Adrenal gland (tissue), 9 donors: ENCODE measurements at regions not wholly inside any gene's neighbourhood (a gene's known extent, or its start where the extent isn't known, plus 50 kb on each side); places are given as distances from the start of the nearest gene placed in this dataset.

ENCODE experiments used
- DNase-seq, 7 donors: peaks; one replicate each; pipeline ENCODE4 v3.0.0-alpha.2; 2019 to 2020
- H3K27ac ChIP-seq, 5 donors: fragments of 200-600 bp; sonication (generic) in 4 of 5; 1 replicate in 3 of 5; 2 replicates in 2 of 5; pipeline versions ENCODE4 v1.5.1 to v1.8.0; 2016 to 2020; ENCODE audit warnings: mild to moderate bottlenecking in 1 of 5
- H3K27me3 ChIP-seq: fragments of 200-600 bp; 2 replicates; pipeline ENCODE4 v1.8.0; 2021
- H3K36me3 ChIP-seq, 2 donors: fragments of 200-600 bp; replicated peaks in 1 of 2; 1 replicate in 1 of 2; 2 replicates in 1 of 2; pipeline versions ENCODE4 v1.5.1 to v1.8.0; 2018 to 2022
- H3K4me1 ChIP-seq, 2 donors: fragments of 200-600 bp; replicated peaks in 1 of 2; 1 replicate in 1 of 2; 2 replicates in 1 of 2; pipeline versions ENCODE4 v1.5.1 to v1.8.0; 2018 to 2021
- H3K4me3 ChIP-seq, 4 donors: fragments of 200-600 bp; sonication (generic) in 3 of 4; one replicate each; pipeline ENCODE4 v1.5.1; 2016 to 2018
- H3K9me3 ChIP-seq, 3 donors: fragments of 200-600 bp; sonication (generic) in 1 of 3; replicated peaks in 1 of 3; 1 replicate in 2 of 3; 2 replicates in 1 of 3; pipeline versions ENCODE4 v1.5.1 to v1.8.0; 2016 to 2021
- CTCF ChIP-seq, 6 experiments: fragments of 450-650 bp in 4 of 6; fragments of 200-600 bp in 2 of 6; sonication (generic) in 1 of 6; IDR thresholded peaks; 1 replicate in 5 of 6; 2 replicates in 1 of 6; pipeline versions ENCODE4 v1.5.1 to v1.8.0; 2016 to 2021; ENCODE audit warnings: antibody characterized with exemption in 6 of 6, mild to moderate bottlenecking in 2 of 6, moderate library complexity in 1 of 6
- POLR2A ChIP-seq, 2 donors: fragments of 450-650 bp; IDR thresholded peaks; one replicate each; pipeline ENCODE4 v1.6.1; 2017; ENCODE audit warnings: antibody characterized with exemption in 2 of 2, mild to moderate bottlenecking in 2 of 2, moderate library complexity in 1 of 2
- WGBS, 4 donors: extraction: QIAGEN DNeasy Blood & Tissue Kit in 2 of 4; methylation state at CpG; one replicate each; pipeline versions ENCODE4 v1.1.5 to v1.1.7; 2013 to 2017; 5-methylcytosine and 5-hydroxymethylcytosine counted together
- intact Hi-C, 2 donors: fragments of 100-400 bp; cut with DNase I; formaldehyde crosslinking; loops; one replicate each; pipeline versions ENCODE4 v1.14.1 to v1.15.0; 2022 to 2023
- donor health status: healthy with polysubstance abuse.
- donor health status: Bipolar disorder and iron deficiency.
- donor health status: DM: yes; HTN: yes; CAD: no.
- donor health status: DM: no; HTN: no; CAD: no.
- donor health status: DM: no; HTN: no; CAD: no.

- no peaks in the 10 kb centered on the region for H3K4me1 ChIP-seq
- WGBS, 4 donors: 76 to 84% (median 81%) methylated on average over 13 of the region's 13 CpGs
- no peak overlapping the region for H3K4me3 ChIP-seq
- no peaks in the 10 kb centered on the region for H3K27me3 ChIP-seq
- H3K36me3 ChIP-seq: no peaks in the 10 kb centered on the region
- no peak overlapping the region for H3K27ac ChIP-seq
- no peak for DNase-seq
- no peaks in the 10 kb centered on the region for H3K9me3 ChIP-seq
- intact Hi-C loops: no loop called here
- TF ChIP-seq CTCF (IDR thresholded peaks at IDR 0.05) (no peak), POLR2A (IDR thresholded peaks at IDR 0.05) (no peak)
These were observed 312.0 kb downstream of the MMUT start for GRCh38 chr6:49151033-49151432.

DNA sequence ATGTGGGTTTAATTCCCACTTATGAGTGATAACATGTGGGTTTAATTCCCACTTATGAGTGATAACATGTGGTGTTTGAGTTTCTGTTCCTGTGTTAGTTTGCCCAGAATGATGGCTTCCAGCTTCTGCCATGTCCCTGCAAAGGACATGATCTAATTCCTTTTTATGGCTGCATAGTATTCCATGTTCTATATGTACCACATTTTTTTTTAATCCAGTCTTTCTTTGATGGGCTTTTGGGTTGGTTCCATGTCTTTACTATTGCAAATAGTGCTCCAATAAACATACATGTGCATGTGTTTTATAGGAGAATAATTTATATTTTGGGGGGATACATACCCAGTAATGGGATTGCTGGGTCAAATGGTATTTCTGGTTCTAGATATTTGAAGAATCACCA, 317.8 kb downstream of the MMUT start:
- Histone ChIP-seq H3K36me3 (no peaks in the 10 kb centered on the region), H3K9me3 (no peaks in the 10 kb centered on the region), H3K4me1 (no peaks in the 10 kb centered on the region), H3K27me3 (no peaks in the 10 kb centered on the region), H3K4me3 (no peak overlapping the region), H3K27ac (no peak overlapping the region)
- TF ChIP-seq CTCF (IDR thresholded peaks at IDR 0.05): no peak
- no peak for TF ChIP-seq POLR2A (IDR thresholded peaks at IDR 0.05)
- intact Hi-C loops: no loop called here
- no peak for DNase-seq

GRCh38 chr6:49142421-49143151, 320.5 kb downstream of the MMUT start:
- no peaks in the 10 kb centered on the region for H3K4me1 ChIP-seq
- no peaks in the 10 kb centered on the region for H3K9me3 ChIP-seq
- no peak for TF ChIP-seq CTCF (IDR thresholded peaks at IDR 0.05)
- TF ChIP-seq POLR2A (IDR thresholded peaks at IDR 0.05): no peak
- H3K4me3 ChIP-seq: no peak overlapping the region
- H3K36me3 ChIP-seq: no peaks in the 10 kb centered on the region
- intact Hi-C loops: no loop called here
- DNase-seq: no peak
- no peaks in the 10 kb centered on the region for H3K27me3 ChIP-seq
- 27 to 30% (median 29%) methylated on average over 7 of the region's 7 CpGs for WGBS, 4 donors
- H3K27ac ChIP-seq: no peak overlapping the region

DNA sequence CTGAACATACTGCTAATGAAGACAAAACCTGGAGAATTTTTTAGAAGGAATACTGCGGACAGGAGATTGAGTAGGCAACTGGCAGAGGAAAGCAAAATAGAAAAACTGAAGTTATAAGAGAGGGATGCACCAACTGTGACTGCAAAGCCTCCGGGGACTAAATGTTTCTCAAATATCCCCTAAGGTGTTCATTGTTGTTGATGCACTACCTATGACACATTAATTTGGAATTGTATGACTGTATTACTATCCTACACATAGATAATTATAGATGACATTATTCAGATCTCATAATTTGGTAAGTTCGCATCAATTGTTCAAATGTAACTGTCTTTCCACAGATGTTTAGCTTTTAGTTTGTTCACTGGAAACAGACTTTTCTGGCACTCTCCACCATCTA, 341.1 kb downstream of the MMUT start:
- no peak overlapping the region for H3K4me3 ChIP-seq
- H3K36me3 ChIP-seq: no peaks in the 10 kb centered on the region
- intact Hi-C loops: no loop called here
- no peak for DNase-seq
- H3K4me1 ChIP-seq: no peaks in the 10 kb centered on the region
- TF ChIP-seq POLR2A (IDR thresholded peaks at IDR 0.05) (no peak), CTCF (IDR thresholded peaks at IDR 0.05) (no peak)
- H3K9me3 ChIP-seq: no peaks in the 10 kb centered on the region
- H3K27ac ChIP-seq: no peak overlapping the region
- H3K27me3 ChIP-seq: no peaks in the 10 kb centered on the region
- WGBS, 4 donors: 76 to 84% (median 84%) methylated on average over 3 of the region's 3 CpGs
